Right hindlimb (tissue), 1 donor: ENCODE measurements at regions not wholly inside any gene's neighbourhood (a gene's known extent, or its start where the extent isn't known, plus 50 kb on each side); places are given as distances from the start of the nearest gene placed in this dataset.
"Not testable (repeated sequence)": the region's sequence is repeated elsewhere in the genome, so short reads cannot be mapped to it uniquely, and the experiment has no call there.

Experiments used
- DNase-seq: peaks from one replicate; pipeline ENCODE4 v3.0.0-alpha.2; 2018

DNA sequence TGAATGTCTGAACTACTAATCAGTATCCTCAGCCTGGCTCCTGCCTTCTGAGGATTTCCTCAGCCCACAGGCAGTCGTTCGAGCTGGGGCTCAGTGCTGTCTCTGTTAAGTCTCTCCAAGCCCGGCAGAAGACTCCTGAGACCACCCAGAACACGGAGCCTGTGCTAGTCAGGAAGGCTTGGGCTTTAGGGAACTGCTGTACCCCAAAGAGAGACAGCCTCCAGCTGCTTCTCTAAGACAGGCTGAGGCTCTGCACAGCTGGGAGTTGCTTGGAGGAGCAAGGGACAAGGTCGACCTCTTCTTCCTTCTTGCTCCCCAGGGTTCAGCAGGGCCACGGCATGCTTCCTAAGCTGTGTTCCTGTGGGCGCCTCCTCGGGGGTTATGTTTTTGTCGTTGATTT lies 283.4 kb upstream of the MYT1L start:
- DNase-seq, result no peak

DNA sequence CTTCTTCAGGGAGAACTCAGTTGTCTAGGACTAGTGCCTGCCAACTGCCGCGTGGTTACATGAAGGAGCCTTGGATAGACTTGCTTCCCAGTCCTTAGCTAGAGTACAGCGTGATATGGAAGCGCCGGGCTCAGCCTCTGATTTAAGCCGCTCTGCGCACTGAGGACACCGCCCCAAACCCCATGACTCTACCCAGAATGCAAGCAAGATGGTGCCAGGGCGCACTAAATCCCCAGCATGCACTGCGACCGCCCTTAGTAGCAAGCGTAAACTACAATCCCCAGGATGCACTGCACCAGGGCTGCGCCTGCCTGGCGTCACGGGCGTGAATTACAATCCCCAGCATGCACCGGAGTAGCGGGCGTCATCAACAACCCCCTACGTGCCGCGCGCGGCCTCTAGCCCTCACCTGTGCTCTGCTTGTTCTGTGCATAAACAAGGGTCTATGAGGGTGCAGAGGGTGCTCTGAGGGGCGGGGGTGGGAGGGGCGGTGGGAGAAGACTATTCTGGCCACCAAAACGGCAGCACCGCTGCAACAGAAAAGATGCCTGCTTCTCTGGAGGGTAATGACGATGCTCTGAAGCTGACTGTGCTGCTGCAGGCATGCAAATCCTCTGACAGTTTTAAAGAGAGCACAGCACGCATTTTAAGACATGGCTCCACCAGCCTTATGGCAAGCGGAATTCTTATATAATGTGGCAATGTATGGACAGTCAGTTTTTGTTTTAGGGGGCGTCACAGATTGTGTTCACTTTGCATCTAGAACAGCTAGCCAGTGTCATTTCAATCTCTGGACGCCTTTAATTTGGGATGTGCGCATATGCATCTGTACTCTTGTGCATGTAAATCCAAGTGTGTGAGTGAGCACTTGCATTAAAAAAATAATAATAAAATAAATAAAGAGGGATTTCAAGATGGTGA lies 282.5 kb upstream of the MYT1L start:
- peak; percentile 96 for DNase-seq

DNA sequence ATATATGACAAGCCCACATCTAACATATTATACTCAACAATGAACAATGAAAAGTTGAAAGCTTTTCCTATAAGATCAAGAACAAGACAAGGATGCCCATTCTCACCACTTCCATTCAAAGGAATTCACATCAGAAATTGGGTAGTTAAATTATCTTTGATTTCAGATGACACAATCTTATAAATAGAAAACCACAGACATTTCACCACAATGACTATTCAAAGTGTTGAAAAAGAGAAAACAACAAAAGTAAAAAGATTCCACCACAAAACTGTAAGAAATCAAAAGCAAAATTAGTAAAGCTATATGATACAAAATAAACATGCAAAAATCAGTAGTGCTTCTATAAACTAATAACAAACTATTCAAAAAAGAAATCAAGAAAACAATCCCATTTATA lies 279.7 kb upstream of the MYT1L start:
- DNase-seq, result no peak

DNA sequence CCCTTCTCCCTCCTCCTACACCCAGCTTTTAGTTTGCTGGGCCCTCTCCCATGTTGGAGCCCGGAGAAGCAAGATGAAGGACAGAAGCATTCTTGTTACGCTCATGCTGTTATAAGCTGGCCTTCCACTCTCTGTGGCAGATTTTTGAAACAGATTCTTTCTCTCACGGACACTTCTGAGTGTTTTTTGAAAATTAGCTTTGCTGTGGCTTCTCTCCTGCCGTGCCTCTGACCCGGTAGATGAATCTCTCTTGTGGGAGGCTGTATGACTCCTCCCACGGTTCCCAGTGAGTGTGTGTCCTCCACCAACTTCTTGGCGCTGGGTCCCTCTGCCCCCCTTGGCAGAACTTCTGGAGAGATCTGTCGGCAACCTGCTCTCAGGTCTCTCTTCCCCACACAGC lies 269.3 kb upstream of the MYT1L start:
- DNase-seq, result no peak

- no peak for DNase-seq
Measured at GRCh38 chr2:2599441-2599840, 268.4 kb upstream of the MYT1L start.

- DNase-seq, result no peak
Measured at GRCh38 chr2:2597712-2598111, 266.6 kb upstream of the MYT1L start.

- DNase-seq, result no peak
Measured at GRCh38 chr2:2591542-2591940, 260.5 kb upstream of the MYT1L start.

DNA sequence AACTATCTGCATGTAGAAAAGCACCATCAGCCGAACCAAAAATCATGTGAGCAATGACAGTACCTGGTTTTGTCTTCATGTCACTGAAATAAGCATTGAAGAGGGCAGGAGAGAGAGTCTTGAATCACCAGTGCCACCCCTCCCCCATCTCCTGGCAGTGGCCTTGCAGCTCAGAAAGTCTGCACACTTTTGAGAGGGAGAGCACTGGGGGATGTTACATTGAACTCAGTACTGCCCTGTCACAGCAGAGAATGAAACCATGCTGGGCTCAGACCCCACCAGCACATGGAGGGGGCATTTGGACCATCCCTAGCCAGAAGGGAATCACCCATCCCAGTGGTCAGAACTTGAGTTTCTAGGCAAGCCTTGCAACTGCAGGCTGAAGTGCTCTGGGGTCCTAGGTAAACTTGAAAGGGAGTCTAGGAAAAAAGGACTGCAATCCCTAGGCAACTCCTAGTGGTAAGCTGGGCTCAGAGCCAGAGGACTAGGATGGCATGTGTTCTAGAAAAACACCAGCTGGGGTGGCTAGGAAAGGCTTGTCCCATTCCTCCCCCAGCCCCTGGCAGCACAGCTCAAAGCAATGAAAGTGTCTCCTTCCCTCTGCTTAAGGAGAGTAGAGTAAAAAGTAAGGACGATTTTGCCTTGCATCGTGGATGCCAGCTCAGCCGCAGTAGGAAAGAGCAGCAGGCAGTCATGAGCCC lies 259.9 kb upstream of the MYT1L start:
- peak; percentile 34 for DNase-seq

DNA sequence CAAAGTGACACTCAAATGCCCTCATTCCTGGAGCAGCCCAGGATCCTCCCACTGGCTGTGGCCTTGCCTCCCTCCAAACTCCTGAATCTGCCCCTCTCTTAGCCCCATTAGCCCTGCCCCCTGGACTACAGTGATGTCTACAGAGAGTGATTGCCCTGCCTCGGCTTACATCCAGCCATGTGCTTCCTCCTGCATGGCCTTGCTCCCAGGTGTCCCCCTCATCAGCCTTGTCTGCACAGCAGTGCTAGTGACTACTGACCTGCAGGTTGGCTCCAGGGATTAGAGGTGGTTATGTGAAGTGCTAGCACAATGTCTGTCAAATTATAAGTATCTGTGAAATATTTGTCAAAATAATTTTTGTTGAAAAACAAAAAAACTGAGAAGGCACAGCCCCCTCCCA lies 259.1 kb upstream of the MYT1L start:
- DNase-seq, result no peak

- no peak for DNase-seq
Measured at GRCh38 chr2:2588777-2589176, 257.7 kb upstream of the MYT1L start.

GRCh38 chr2:2587354-2587753 lies 256.3 kb upstream of the MYT1L start:
- DNase-seq, result no peak

GRCh38 chr2:2586931-2587330 lies 255.9 kb upstream of the MYT1L start:
- no peak for DNase-seq

DNA sequence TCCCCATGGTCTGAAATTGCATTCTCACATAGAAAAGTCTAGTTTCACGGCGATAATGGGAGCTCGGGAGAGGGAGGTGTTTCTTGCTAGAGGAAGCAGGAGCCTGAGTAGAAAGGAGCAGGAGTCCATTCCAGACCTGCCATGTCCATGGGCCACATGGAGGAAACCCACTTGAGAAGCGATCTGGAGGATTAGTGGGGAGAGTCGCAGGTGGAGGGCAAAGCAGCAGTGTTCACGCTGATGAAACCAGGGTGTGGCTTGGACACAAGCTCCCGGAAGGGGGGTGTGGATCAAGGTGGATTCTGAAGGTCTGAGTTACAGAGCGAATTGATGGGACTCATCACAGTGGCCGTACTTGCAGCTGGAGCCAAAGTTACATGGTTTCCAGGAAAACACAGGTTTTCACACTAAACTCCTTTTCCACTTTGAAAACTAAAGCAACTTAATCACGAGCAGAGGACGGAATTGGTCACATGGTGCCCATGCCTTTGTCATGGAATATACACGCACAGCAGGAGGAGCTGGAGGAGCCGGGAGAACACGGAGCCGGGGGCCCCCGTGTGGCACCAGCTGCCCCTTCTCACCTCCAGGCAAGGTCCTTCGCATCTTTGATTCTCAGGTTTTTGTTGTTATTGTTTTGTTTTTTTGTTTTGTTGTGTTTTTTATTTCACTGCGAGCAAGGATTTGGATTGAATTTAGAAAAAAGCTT lies 255.1 kb upstream of the MYT1L start:
- DNase-seq, result no peak

GRCh38 chr2:2582998-2583545 lies 252.0 kb upstream of the MYT1L start:
- no peak for DNase-seq

DNA sequence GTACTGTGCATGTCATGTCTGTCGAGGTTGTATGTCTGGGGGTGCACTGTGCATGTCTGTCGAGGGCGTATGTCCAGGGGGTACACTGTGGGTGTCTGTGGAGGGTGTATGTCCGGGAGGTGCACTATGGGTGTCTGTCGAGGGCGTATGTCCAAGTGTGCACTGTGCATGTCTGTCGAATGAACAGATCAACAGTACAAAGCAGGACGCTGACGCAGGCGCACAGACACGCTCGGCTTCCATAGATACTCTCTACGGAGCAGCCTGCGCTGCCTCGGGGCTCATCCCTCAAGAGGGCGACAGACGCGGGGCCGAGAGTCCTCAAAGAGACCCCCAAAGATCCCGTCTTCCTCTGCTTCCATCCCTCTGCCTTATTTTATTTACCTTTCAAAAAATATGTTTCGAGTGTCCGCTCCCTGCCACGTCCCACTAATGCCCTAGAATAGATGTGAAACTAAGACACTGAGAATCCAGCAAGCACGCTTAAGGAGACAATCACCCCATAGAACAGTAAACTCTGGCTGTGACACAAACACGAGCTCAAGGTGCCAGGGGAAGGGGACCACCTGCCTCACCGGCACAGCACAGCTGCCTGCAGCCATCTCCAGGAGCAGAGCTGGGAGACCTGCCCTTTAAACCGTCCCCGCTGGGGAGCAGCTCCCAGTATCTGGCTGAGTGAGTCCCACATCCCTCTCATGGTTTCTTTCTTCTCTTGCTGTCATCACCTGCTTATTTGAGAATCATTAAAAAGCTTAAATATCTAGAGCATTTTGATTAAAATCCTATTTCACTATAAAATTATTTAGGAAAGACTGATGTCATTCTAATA lies 250.5 kb upstream of the MYT1L start:
- no peak for DNase-seq

GRCh38 chr2:2580841-2581240 lies 249.8 kb upstream of the MYT1L start:
- DNase-seq, result not testable (repeated sequence)

DNA sequence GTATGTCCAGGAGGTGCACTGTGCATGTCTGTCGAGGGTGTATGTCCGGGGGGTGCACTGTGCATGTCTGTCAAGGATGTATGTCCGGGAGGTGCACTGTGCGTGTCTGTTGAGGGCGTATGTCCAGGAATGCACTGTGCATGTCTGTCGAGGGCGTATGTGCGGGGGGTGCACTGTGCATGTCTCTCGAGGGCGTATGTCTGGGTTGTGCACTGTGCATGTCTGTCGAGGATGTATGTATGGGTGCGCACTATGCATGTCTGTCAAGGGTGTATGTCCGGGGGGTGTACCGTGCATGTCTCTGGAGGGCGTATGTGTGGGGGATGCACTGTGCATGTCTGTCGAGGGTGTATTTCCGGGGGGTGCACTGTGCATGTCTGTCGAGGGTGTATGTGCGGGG lies 249.3 kb upstream of the MYT1L start:
- DNase-seq, result no peak

DNA sequence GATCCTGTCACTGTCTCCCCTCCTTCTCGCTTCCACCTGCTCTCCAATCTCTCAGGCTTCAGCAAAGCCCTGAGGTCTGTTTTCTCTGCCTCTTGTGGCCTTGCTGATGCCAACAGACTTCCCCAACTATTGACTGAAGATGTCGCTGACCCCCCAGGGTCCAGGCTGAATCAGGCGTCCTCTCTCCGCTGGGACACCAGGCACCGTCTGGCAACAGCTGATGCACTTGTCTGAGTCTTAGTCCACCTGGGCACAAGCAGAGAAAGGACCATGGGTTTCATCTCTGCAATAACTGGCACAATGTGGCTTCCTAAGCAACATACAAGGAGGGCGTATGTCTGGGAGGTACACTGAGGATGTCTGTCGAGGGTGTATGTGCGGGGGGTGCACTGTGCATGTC lies 248.7 kb upstream of the MYT1L start:
- DNase-seq, result no peak

DNA sequence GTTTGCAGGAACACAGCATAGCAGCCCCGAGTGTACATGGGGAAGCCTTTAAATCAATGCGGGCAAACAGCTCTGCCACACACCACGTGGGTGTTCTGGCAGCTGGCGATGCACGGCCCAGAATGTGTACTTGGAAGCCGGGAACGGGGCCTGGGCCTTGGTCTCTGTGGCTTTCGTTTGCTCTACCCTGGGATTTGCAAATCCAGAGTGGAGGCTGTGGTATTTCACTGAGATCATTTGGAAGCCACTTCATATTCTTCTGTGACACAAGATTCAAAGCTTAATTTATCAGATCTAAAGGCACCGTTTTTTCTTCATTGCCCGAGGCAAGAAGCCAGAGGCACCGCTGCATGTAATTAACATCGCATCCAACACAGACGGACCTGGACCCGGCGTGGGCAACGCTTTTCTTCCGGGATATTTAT lies 246.3 kb upstream of the MYT1L start:
- DNase-seq, result peak; percentile 53

GRCh38 chr2:2575870-2576386 lies 244.9 kb upstream of the MYT1L start:
- DNase-seq, result no peak

- DNase-seq, result no peak
Measured at GRCh38 chr2:2575181-2575577, 244.1 kb upstream of the MYT1L start.
